NCI-H345 treated with DMSO at 0.1 percent for 48 hours (cell line): ENCODE measurements at regions not wholly inside any gene's neighbourhood (a gene's known extent, or its start where the extent isn't known, plus 50 kb on each side); places are given as distances from the start of the nearest gene placed in this dataset.

Experiments used
- DNase-seq: peaks from one replicate; lab custom pipeline; 2025; ENCODE audit not compliant: unreplicated experiment; lab: John Stamatoyannopoulos, UW

DNA sequence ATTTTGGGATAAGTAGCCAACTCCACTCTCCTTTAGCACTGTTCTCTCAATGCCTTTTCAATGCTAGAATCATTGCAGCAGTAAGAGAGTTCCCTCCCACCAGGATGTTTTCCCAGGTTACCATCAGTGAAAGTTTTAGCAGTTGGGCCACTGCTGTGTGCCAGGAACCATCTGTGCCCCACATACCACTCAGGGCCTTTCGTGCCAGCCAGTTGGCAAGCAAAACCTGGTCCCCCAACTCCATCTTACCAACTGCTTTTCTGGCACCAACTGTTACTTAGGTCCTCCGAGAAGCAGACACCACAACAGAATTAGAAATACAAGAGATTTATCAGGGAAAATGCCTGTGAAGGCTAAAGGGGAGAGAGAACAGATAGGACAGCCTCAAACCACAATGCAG lies 533.4 kb upstream of the NBEA start:
- DNase-seq: no peak

DNA sequence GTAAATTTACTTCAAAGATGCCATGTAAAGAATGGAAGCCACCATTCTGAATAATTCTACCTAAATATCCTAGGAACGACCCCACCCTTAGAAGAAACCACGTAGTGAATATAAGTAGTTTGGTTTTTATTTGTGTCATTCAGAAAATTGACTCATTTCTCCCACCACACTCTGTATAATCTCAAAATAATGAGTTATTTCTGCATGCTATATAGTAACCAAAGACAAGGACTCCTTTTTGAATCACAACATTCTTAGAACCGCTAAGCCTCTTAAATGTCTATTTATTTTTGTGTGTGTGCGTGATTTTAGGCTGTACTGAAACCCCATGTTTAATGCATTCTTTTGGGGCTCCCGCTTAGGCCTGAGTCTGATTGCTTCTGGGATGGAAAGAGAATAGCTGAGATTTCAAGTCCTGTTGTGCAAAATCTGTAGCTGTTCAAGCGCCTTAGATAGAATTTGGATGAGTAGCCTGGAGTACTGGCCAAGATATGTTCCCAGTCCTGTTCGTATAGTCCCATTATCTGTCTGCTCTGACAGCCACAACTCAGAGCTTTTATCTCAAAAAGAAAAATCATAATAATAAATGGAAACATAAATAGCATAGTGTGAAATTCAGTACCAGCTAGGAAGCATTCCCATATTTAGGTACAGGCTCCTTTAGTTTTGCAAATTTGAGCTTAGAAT lies 532.4 kb upstream of the NBEA start:
- DNase-seq: no peak

GRCh38 chr13:34410678-34411077 lies 531.4 kb upstream of the NBEA start:
- no peak for DNase-seq

DNA sequence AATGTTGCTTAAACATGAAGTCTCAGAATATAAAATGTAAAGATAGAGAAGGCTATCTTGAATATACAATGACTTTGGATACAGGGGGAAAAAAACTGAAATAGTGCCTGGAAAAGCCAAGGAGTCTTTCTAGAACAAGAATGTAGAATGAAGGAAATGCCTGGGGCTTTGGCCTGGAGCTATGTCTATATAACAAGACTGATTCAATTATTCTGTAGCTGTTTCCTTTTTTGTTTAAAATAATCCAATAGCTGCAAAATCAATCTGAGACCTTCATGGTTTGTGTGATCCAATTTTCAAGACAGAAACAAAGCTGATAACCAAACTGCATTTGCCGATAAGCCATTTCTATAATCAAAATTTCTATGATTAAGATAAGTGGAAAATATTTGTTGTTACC lies 530.9 kb upstream of the NBEA start:
- DNase-seq: no peak

DNA sequence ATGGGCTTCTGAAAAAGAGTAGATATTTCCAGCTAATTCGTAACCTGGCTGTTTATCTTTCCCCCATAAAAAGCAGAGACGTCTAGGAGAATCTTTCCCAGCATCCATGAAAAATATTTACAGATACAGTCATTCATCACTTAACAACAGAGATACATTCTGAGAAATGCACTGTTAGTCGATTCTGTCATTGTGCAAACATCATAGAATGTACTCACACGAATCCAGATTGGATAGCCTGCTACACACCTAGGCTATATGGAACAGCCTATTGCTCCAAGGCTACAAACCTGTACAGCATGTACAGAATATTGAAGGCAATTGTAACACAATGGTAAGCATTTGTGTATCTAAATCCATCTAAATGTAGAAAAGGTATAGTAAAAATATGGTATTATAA lies 530.2 kb upstream of the NBEA start:
- DNase-seq: no peak

DNA sequence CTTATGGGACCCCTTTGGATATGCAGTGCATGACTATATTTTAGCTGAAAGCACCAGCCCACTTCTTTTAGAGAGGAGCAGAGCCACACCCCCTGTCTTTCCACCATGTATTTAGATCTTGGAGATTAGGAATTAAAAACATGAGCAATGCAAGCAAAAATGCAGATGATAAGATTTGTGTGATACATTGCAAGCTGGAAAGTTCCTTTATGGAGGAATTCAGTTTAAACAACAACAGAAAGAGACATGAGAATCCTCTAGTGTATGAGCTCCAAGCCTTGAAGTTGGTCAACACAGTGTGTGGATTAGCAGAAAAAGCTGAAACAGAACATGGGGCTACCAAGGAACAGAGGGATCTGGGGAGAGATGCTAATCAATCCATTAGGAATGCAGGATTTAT lies 529.8 kb upstream of the NBEA start:
- DNase-seq: no peak

GRCh38 chr13:34412817-34413375 lies 529.2 kb upstream of the NBEA start:
- no peak for DNase-seq

GRCh38 chr13:34413538-34414210 lies 528.4 kb upstream of the NBEA start:
- DNase-seq: no peak

DNA sequence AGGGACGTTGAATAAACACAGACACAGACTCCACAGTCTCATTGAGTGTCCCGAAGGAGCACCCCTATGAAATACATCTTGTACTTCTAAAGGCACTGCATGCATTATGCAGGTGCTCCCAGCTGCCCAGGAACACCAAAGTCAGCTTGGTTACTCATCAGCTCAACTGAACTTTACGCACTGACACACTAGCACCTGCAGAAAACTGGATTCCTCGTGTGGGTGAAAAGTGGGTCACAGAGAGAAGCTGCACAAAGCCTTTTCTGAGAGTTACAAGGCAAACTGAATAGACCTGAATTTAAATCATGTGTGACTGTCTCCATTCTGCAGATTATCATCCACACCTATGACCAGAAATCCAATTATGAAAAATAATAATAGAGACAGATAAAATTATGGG lies 527.5 kb upstream of the NBEA start:
- DNase-seq: no peak

GRCh38 chr13:34416971-34417380 lies 525.1 kb upstream of the NBEA start:
- DNase-seq: no peak

DNA sequence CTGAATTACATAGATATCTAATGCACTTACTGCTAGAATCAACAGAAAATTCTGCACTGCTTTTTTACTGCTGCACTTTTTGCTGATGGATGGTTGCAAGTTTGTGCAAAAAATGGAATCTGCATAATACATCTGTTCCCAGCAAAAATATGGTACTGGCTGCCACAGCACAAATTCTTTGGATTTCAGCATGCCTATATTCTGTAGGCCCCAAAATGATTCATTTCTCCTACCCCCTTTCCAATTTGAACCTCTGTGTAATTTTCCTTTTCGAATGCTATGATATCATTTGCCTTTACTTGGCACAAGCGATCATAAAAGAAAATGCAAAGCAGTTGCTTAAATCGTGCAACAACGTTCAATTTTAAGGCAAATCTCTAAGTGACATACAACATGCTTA lies 524.2 kb upstream of the NBEA start:
- DNase-seq: no peak

- peak; percentile 24 for DNase-seq
Measured at GRCh38 chr13:34419025-34419424, 523.0 kb upstream of the NBEA start.

DNA sequence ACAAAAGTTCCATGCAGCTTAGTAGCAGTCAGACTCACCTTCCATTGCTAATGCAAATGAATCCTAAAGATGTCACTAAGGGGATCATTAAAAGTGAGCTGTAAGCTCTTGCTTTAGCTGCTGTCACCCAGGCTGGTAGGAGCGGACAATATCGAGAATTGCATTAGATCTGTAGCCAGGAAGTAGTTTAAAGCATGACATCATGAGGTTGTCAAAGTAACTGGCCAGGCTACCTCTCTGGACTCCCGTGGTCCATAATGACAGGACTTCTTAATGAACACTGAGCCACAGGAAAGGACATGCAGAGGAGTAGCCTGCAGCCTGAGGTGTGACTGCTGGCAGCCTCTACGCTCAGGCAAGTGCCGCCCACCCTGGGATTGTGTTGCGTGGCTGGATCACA lies 522.3 kb upstream of the NBEA start:
- no peak for DNase-seq

DNA sequence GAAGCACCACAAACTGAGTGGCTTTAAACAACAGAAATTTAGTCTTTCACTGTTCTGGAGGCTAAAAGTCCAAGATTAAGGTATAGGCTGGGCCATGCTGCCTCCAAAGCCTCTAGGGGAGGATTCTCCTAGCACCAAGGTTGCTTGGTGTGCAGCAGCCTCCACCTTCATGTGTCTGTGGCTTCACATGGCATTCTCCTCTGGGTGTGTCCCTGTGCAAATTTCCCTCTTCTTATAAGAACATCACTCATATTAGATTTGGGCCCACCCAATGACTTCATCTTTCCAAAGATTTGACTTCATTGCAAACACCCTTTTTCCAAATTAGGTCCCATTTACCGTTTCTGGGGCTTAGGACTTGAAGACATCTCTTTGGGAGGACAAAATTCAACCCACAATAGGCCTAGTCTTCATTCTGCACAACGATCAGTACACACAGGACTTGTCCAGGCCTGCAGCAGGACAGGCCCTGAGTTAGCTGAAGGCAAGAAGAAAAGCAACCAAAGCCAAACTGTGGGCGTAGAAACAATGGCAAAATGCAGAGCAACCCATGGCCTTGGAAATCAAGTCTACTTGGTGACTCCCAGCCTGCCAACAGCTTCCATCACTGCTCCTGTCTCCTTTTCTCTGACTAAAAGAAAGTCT lies 521.2 kb upstream of the NBEA start:
- DNase-seq: no peak

GRCh38 chr13:34421347-34421719 lies 520.7 kb upstream of the NBEA start:
- DNase-seq: no peak

GRCh38 chr13:34421858-34422475 lies 520.1 kb upstream of the NBEA start:
- no peak for DNase-seq

DNA sequence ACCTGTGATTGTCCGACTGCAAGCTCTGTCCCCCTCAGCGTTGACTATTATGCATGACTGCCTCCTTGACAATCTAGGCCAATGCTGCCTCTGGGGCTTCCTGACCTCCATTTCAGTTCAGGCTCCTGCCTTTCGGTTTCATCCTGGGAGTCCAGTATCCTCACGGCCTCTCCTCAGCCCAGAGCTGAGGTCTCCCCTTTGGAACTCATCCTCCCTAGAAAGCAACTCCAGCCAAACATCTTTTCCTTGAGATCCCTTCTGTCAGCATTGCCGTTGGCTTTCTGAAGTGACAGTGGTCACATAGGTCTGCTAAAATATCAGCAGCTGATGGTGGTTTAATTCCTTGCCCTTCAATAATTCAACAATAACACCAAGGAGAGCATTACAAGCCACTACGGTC lies 519.1 kb upstream of the NBEA start:
- no peak for DNase-seq

GRCh38 chr13:34425327-34425949 lies 516.6 kb upstream of the NBEA start:
- DNase-seq: no peak

GRCh38 chr13:34428911-34429310 lies 513.2 kb upstream of the NBEA start:
- DNase-seq: no peak

DNA sequence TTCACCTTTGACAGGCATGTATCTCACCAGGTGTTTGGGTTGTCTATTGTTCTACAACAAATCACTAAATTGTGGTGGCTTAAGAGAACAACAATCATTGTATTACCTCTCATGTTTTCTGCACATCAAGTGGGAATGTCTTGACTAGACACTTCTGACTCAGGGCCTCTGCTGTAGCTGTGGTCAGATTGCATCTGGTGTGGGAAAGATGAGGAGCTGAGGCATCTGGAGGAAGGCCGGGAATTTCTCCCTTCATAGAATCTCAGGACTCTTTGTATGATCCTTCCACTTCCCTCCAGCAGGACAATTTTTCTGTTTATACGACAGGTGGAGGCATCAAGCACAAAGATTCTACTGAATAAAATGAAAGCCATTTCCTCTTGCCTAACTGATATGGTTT lies 511.8 kb upstream of the NBEA start:
- no peak for DNase-seq

GRCh38 chr13:34431827-34432581 lies 510.1 kb upstream of the NBEA start:
- no peak for DNase-seq
